Stimulated activated CD8-positive, alpha-beta memory T cell treated with anti-CD3 and anti-CD28 coated beads, Interleukin-4, amount 100 ng/mL, for 4 hours (primary cell): ENCODE measurements at regions not wholly inside any gene's neighbourhood (a gene's known extent, or its start where the extent isn't known, plus 50 kb on each side); places are given as distances from the start of the nearest gene placed in this dataset.

Experiments used
- DNase-seq, 2 donors: peaks; one replicate each; pipeline ENCODE4 v3.0.0-alpha.2; 2020; ENCODE audit warnings: low read depth in 2 of 2, low spot score in 1 of 2

DNA sequence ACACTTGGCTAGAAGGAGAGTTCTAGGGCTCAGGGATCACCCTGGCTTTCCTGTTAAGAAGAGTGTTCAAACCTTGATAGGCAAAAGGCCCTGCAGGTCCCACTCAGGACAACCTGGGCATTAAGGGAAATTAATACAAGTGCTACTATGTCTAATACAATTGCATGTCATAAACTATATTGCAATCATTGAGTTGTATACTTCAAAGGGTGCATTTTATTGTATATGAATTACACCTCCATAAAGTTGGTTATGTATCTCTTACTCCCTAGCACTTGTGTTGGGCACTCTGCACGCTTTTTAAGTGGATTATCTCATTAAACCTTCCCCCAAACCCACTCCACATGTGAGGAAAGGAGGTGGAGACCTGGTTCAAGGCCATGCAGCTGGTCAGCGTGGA lies 172.1 kb upstream of the GLI2 start:
- DNase-seq: no peak

DNA sequence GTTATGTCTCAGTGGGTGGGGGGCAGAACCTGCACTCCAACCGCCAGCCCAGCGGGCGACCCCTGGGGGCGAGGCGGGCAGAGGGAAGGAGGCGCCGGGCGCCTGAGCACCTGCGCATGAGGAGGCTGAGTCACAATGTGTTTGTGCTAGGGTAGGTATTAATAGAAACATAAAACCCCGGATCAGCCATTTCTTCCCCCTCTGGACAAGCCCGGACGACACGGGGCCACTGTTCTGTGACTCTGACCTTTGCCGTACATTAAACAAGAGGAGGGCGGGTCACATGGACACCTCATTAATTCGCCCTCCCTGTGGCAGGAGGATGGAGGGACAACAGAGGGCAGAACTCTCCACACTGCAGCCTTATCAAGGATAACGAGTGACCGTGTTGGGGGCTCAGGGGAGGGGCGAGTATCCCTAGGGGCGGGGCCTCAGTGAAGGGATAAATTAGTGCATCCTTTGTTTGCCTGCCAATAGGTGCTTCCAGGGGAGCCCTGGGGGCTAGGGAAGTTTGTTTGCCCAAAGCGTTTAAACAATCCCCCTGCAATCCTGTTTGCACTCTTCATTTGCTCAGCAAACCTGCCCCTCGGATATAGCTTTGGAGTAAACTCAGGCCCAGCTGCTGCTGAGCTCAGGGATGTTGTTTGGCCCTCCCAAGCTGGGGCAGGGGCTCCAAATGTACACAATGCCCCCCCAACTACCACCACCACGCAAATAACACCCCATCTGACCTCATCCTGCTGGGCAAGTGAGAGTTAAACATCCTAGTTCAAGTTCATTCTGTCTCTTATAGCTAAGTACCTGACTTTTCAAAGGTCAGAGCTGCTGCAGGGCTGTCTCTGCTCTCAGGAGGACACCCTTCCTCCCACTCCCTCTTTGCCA lies 171.2 kb upstream of the GLI2 start:
- no peak for DNase-seq

DNA sequence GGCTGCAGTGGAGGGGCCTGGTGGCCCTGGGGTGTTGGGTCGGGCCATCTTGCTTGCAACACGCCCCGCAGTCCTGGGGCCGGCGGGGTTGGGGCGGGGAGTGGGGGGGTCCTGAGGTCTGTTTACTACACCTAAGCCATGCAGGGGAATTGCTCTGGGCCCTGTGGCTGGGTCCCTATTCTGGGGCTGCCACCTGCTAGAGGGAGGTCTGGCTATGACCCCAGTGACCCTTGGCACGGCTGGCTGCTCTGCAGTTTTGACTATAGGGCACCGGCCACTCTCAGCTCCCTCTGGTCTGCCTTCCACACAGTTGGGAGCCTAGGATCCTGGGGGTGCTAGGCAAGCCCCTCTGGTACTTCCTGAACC lies 170.6 kb upstream of the GLI2 start:
- no peak for DNase-seq

DNA sequence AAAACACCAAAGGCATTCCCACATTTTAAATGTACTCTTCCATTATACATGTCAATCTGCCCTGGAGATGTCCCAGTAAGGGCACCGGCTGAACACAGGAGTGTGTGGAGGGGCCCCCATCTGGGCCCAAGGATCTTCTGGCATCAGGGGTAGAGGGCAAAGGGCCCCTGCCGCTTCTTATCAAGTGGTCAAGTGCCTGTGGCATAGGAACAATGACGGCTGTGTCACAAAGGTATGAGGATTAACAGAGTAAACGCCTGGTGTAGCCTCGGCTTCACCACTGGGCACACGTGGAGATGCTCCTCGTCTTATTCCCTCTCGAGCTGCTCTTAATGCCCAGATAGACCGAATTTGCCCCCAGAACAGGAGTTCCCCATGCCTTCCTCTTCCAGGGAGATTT lies 169.7 kb upstream of the GLI2 start:
- no peak for DNase-seq

DNA sequence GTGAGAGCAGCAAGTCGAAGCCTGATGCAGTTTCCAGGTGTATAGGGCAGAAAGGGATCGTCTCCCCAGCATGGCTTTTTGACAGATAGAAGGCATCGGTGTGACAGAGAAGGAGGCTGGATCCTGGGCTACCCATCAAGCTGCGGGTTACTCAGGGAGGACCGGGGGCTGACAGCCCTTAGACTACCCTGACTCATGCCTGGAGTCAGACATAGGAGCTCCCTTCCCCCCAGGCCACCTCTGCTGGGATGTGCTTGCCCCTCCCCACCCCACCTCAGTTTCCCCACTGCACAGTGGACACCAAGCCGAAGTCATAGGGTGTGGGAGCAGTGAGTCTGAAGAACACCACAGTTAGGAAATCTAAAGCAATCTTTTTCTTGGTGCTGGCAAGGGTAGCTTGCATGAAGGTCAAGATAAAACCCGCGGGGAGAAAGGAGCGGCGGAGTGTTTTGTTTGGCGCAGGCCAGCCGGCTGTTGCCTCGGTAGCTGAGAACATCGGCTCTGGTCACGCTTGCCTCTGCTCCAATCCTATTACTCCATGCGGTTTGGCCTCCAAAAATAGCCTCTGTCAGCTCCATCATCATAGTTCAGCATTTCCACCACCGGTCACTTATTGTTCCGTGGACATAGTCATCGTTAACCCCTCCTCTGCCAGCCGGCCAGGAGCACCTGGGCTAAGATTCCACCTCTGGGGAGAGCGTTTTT lies 169.2 kb upstream of the GLI2 start:
- DNase-seq: no peak

DNA sequence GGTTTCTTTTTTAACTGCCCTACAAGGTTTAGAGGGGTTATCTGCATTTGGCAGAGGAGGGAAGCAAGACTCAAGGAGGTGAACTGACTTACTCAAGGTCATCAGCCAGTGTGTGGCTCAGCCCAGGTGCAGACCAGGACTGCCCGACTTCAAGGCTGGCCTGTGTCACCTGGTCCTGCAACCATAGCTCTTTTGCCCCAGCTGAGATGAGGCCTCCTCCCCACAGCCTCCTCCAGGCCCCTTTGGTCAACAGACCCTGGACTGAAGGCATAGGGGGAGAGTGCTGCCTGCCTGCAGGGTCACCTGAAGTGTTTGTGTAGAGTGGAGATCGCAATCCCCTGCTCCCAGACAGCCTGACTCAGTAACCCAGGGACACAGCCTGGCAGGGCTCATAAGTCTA lies 168.5 kb upstream of the GLI2 start:
- no peak for DNase-seq

DNA sequence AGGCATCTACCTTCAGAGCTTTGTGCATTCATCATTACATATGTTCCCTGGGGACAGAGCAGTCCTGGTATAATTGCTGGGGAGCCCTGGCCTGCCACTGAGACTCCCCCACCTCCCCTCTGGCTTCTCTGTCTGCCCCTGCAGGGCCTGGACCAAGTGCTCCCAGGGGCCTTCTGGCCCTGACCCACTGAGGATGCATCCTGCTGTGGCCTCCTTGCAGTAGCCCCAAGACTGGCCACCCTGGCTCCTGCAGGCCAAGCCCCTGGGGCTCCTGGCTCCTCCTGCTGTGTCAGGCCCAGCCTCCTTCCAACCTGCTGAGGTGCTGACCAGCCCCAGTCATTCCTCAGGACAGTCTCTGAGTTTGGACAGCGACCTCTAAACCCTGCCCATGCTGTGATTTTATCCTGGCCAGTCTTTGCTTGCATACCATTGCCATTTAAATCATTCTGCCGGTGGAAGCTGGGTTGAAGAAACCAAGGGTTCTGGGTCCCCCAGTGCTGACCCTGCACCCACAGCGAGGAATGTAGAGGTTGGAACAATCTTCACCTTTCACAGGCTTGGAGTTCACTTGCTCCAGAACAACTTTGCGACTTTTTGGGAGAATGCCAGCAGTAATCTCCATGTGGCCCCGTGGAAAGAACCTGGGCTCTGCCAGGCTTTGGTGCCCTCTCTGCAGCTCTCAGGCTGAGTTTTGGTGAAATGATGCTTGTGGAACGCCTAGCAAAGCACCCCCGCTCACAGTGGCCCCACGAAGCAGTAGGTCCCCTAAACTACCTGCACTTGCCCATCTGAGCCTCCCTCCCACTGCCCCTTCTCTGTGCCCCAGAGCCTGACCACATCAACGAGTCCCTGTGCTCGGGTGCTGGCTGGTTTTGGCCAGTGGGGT lies 167.3 kb upstream of the GLI2 start:
- DNase-seq: no peak

DNA sequence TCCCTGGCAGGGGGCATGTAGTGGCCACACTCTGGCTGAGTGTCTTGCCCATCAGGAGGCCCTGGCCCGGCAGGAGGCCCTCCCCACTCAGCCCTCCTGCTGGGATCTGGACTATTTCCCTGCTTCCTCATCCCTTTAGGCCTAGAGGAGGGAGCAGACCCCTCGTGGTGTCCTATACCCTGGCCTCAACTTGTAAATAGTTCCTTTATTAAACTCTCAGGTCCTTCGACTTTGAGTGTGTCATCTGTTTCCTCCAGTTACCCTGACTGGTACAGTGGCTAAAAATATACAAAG lies 166.7 kb upstream of the GLI2 start:
- no peak for DNase-seq

DNA sequence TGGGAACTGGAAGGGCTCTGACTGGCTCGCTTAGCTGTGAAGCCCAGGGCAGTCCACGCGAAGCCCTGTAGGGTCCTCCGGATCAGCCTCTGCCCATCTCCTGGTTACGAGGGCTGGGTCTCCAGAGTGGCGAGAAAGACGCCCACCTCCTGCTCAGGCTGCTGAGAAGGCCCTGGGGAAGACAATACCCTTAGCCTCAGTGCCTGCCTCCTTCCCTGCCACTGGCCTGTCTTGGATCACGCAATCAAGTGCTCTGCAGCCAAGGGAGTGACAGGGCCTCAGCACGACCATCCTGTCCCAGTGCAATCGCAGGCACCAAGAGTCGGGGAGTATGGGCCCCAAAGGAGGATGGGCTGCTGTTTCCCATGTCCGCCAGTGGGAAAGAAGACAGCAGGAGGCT lies 165.7 kb upstream of the GLI2 start:
- no peak for DNase-seq

DNA sequence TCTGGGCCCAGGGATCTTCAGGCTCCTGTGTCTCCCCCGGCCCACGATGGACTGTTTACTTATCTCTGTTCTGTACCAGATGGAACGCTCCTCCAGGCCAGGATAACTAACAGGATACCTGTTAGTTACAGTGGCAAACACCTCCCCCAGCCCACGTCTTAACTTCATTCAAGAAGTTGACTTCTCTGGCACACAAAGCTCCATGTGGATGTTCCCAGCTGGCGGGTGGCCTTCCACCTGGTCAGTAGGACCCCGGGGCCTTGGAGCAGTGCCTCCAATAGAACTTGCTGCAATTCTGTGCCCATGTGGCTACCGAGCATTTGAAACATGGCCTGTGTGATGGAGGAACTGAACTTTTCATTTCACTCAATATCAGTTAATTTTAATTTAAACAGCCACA lies 165.1 kb upstream of the GLI2 start:
- no peak for DNase-seq

DNA sequence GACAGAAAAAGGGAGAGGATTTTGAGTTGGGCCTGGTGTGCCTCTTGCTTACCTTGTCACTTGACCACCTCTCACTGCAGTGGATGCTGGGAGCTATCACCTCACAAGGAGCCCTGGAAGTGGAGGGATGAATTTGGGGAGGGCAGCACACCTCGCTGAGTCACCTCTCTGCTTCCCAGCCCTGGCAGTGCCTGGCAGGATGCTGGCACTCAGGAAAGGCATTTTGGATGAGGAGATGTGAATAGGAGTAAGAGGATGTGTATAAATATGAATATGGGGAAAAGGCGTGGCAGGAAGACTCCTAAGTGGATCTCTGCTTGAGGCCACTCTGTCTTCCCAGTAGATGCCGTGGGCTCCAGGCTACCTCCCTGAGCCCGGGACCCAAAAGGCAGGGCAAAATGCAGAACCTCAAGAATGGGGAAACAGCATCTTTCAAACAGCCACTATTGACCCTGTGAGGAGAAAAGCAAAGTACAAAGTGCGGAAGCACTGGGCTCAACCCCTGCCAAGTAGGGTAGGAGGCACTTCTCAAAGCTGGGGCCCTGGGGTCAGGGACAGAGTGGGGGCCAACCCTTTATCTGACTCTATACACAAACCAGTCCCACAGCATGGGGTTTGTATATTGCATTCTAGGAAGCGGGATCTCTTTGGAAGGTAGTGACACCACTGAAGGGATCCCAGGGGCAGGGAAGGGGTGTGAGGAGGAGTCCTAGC lies 164.5 kb upstream of the GLI2 start:
- no peak for DNase-seq

DNA sequence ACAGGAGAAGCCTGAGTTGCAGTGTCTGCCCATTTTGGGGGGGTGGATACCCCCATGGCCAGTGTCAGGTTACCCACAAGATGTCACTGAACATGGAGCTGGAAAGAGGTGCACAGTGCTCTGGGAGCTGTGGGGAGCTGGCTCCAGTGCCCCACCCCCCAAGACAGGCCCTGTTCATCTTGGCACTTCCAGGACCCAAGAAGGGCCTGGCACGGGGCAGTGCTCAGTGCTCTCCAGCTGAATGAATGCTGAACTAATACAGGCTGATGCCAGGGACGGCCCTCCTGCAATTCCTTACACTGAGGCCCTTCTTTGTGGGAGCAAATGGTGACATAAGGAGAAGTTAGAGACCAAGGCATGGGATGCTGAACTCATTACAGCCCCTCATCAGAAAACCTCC lies 163.4 kb upstream of the GLI2 start:
- no peak for DNase-seq

DNA sequence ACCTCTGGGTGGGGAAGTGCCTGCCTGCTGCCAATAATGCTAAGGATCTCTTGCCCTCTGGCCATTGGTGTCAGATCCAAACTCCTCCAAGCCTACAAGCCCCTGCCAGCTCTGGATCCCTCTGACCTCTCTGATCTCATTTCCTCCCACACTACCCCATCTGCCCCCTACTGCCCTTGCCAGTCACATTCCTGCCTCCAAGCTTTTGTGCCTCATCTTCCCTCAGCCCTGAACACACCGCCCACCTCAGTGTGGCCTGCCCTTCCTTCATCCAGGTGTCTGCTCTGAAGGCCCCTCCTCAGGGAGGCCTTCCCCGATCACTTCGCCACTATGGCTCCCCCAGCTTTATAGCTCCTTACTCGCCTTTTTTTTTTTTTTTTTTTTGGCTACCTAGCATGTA lies 161.0 kb upstream of the GLI2 start:
- no peak for DNase-seq

DNA sequence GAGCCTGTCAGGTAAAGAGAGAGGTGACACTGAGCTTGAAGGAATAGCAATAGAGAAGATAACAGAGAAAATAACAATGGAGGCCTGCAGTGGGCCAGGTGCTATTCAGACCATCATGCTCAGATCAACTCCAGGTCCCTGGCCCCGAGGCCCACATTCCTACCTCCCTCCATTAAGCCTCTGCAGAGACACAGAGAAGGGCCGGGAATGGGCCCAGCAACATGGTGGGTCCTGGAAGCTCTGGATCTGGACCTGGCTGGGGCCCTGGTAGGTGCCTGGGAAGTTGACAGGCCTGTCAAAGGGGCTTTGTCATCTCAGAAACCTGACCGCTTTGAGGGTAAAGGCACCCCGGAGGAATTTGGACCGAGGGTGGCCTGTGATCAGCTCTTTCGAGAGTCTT lies 159.7 kb upstream of the GLI2 start:
- no peak for DNase-seq

DNA sequence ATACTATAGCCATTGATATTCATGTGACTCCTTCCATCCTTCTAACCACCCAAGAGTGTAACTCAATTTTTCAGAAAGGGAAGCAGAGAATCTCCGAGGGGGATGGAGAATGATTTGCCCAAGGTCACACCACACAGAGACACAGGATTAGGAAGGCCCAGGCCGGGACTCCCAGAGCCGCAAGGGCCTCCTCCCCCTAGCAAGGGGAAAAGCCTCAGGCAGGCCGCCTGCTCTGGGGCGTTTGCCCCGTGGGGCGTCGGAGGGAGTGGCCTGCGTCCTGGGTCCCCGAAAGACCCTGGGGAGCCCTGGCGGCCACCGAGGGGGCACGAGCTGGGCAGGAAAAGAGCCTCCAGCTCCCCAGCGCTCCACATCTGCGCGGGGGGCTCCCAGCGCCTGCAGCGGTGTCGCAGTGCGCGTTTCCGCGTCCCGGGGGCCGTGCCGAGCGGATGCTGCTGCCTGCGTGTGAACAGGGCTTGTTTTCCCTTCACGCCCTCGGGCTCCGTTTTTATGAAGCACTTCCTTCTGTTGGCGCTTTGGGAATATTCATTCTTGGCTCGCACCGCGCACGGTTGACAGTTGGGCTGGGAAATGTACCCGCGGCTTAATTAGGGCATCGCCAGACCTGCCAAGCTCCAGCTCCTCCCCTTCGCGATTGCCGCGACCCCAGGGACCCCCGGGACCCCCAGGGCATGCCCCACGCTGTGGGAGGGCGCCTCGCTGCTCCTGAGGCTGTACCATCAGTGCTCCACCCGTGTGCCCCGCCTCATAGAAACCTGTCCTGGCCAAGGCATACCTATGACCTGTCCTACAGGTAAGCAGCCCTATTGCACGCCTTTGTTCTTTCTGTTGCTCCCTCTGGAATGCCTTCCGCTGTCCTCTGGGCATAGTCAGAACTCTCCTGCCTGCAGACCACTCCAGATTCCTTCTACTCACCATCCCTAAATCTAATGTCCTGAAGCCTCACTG lies 158.9 kb upstream of the GLI2 start:
- no peak for DNase-seq

DNA sequence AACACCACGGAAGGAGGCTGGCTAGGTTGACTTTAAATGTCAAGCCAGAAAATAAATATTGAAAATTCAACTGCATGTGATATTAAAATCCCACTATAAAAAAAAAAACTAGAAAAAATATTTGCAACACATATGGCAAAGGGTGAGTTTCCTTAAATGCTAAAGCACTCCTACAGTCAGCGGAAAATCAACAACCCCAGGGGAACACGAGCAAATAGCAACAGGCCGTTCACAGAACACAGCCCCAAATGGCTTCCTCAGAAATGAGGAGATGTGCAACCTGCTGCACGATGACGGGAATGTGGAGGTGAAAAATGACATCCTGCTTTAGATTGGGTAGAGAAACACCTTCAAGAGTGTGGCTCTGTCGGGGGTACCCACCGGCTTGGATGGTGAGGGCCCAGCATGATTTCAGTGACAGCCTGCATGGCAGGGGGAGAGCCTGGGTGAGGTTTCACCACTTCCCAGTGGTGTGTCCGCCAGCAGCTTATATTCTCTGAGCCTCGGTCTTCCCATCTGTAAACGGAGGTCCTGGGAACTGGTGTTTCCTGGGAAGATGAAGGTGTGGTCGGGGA lies 157.9 kb upstream of the GLI2 start:
- DNase-seq: no peak

DNA sequence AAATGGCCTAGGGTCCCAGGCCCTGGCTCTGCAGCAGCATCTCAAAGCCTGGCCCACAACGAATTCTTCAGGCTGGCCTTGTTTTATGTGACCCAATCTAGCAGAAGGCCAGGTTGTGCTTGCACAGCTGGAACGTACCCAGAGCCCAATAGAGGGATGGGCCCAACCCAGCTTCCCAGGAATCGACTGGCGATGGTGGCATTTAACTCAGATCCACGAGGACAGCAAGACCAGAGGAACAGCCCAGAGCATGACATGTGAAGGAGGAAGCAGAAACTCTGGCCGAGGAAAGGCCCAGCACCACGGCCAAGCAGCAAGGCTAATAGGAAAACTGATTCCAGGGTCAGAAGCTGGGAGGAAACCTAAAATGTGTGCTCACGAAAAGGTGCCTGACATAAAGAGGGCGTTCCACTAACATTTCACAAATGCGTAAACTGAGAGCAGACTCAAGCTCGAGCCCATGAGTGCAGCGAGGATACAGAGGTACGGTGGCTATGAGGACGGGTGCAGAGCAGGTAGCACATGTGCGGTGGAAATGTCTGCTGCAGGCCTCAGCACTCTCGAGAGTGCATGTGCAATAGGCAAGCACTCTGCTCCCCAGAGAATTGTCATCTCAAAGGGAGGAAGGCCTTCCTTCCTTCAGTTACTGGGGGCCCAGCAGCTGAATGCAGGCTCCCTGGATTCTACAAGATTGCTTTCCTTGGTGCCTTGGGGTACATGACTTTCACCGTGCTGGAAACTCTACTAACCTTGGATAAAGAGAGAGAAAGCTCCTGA lies 156.9 kb upstream of the GLI2 start:
- no peak for DNase-seq

DNA sequence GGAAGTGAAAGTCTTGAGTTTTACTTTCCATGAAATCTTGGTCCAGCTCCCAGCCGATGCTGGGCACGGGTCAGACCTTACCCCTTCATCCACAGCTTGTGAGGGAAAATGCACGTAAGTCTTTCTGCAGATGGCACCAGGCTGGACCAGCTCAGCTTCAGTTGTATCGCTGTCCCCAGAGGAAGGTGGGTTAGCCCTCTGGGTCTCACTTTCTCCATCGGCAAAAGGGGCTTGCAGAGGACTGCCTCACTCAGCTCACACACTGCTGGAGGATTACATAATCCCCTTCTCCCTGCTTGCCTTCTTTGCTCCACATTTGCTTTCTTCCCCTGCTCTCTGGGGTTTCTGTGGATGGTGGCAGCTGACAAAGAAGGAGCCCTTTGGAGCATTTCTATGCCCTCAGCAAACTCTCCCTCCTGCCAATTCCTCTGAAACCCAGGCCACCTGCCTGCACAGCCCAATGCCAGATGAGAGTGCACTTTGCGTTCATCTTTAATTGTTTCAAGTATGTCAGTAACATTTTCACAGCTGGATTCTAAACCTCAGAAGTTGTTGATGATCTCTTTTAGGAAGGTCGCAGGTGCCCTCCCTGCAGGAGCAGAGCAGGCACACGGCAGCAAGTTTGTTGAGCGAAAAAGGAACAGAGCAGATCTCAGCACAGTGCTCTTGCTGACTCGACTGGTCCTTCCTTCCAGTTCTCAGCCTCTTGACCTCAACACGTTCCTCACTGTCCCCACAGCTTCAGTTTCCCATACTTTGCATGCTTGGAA lies 155.6 kb upstream of the GLI2 start:
- no peak for DNase-seq
